ENCODE measurements at regions not wholly inside any gene's neighbourhood (a gene's known extent, or its start where the extent isn't known, plus 50 kb on each side); places are given as distances from the start of the nearest gene placed in this dataset.

DNA sequence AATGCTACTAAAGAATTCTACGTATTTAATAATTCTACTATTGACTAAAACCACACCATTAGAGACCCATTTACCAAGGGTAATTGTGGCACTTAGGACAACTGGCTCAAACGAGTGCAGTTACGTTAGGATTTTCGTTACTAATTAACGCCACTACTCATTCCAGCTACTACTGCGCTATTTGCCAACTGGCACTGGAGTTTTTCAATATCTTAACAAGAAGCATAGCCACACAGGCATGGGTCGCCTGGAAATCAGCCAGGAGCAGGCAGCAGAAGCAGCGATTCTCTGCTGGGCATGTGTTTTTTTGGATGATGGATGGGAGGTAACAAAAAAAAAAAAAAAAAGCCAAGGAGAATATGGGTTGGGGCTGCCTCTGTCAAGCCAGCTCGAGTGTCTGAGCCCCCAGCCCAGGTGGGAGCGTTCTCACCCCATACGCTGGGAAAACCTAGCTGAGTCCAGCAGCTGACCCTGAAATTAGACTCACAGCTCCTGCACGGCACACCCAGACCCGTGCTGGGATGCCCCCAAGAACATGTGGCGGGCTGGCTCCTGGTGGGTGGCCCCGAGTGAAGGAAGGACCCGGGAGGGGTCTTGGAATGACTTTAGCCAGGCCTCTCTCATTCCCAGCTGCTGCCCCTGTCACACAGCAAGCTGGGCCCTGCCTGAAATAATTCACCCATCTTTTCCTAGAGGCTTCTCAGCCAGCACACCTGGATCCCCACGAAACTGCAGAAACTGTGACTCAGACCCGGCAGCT lies 214.0 kb downstream of the BRD1 start:
- Histone ChIP-seq H3K79me2 (replicated peaks; ENCODE audit: insufficient read depth) (no peaks in the 10 kb centered on the region), H3K9me2 (ENCODE audit: insufficient read depth) (no peaks in the 10 kb centered on the region), H3K4me1 (ENCODE audit: insufficient read depth) (no peaks in the 10 kb centered on the region), H2AFZ (no peak overlapping the region), H3K27ac (ENCODE audit: low read depth) (no peak overlapping the region), H3K36me3 (ENCODE audit: insufficient read depth) (peaks cover 5% of the 10 kb centered on the region; the same call in 1 of the 2 replicates), H3K27me3 (ENCODE audit: insufficient read depth) (no peaks in the 10 kb centered on the region), H4K20me1 (replicated peaks; ENCODE audit: insufficient read depth) (no peaks in the 10 kb centered on the region), H3K4me3 (no peak overlapping the region), H3F3A (replicated peaks; ENCODE audit: low read depth) (0 out of 2 replicates have a peak, but pooled peaks cover 6% of the 10 kb centered on the region), H3K4me2 (no peak overlapping the region)
- H3K27ac Mint-ChIP-seq = no peak overlapping the region
- no peaks in the 10 kb centered on the region; the same call in 2 of the 3 replicates for H3K4me1 Mint-ChIP-seq
- H3K27me3 Mint-ChIP-seq (ENCODE audit: insufficient read depth, low read depth, poor library complexity) = peaks cover 7% of the 10 kb centered on the region
- H3K9me3 Mint-ChIP-seq = peaks cover 11% of the 10 kb centered on the region; the same call in 2 of the 3 replicates
- H3K36me3 Mint-ChIP-seq (ENCODE audit: low read depth) = peaks cover 4% of the 10 kb centered on the region; the same call in 1 of the 3 replicates
- DNase-seq (ENCODE audit: low spot score) (no peak), ATAC-seq (no peak)
- no peak overlapping the region for H3K4me3 Mint-ChIP-seq
- TF ChIP-seq JUNB (IDR thresholded peaks at IDR 0.05; ENCODE audit: unreplicated experiment) (no peak), CTCF (conservative IDR thresholded peaks at IDR 0.05; ENCODE audit: low read depth in 2 of 2) (no peak), EZH2phosphoT487 (IDR thresholded peaks at IDR 0.05; ENCODE audit: unreplicated experiment) (no peak), REST (IDR thresholded peaks at IDR 0.05; ENCODE audit: unreplicated experiment) (no peak), ZNF114 (CRISPR knock-in tag; IDR thresholded peaks at IDR 0.05) (no peak), CREB1 (CRISPR knock-in tag; IDR thresholded peaks at IDR 0.05; ENCODE audit: low read depth) (no peak), EZH2 (IDR thresholded peaks at IDR 0.05; ENCODE audit: low read depth, unreplicated experiment) (no peak)

GRCh38 chr22:49613108-49613507 lies 214.6 kb downstream of the BRD1 start:
- H3F3A ChIP-seq (replicated peaks; ENCODE audit: low read depth) = 0 out of 2 replicates have a peak, but pooled peaks cover 6% of the 10 kb centered on the region
- no peak overlapping the region for H3K4me3 ChIP-seq
- Mint-ChIP-seq H3K27ac (no peak overlapping the region), H3K4me1 (no peaks in the 10 kb centered on the region), H3K4me3 (no peak overlapping the region), H3K36me3 (ENCODE audit: low read depth) (peaks cover 4% of the 10 kb centered on the region; the same call in 1 of the 3 replicates), H3K27me3 (ENCODE audit: insufficient read depth, low read depth, poor library complexity) (peaks cover 7% of the 10 kb centered on the region), H3K9me3 (peaks cover 11% of the 10 kb centered on the region; the same call in 2 of the 3 replicates)
- H3K4me2 ChIP-seq = no peak overlapping the region
- no peak overlapping the region for H2AFZ ChIP-seq
- H3K27me3 ChIP-seq (ENCODE audit: insufficient read depth) = no peaks in the 10 kb centered on the region
- H3K36me3 ChIP-seq (ENCODE audit: insufficient read depth) = peaks cover 5% of the 10 kb centered on the region; the same call in 1 of the 2 replicates
- no peaks in the 10 kb centered on the region for H3K79me2 ChIP-seq (replicated peaks; ENCODE audit: insufficient read depth)
- DNase-seq (ENCODE audit: low spot score) (no peak), ATAC-seq (no peak)
- H3K4me1 ChIP-seq (ENCODE audit: insufficient read depth) = no peaks in the 10 kb centered on the region
- no peak overlapping the region for H3K27ac ChIP-seq (ENCODE audit: low read depth)
- no peaks in the 10 kb centered on the region for H3K9me2 ChIP-seq (ENCODE audit: insufficient read depth)
- H4K20me1 ChIP-seq (replicated peaks; ENCODE audit: insufficient read depth) = no peaks in the 10 kb centered on the region
- TF ChIP-seq NANOG (IDR thresholded peaks at IDR 0.05; ENCODE audit: borderline replicate concordance) (no peak), ZNF114 (CRISPR knock-in tag; IDR thresholded peaks at IDR 0.05) (no peak), REST (IDR thresholded peaks at IDR 0.05; ENCODE audit: unreplicated experiment) (no peak), JUNB (IDR thresholded peaks at IDR 0.05; ENCODE audit: unreplicated experiment) (no peak), STAT1 (IDR thresholded peaks at IDR 0.05; ENCODE audit: unreplicated experiment) (no peak), ETS1 (IDR thresholded peaks at IDR 0.05) (no peak)

Data from GM23338 (cell line).